ENCODE measurements at regions not wholly inside any gene's neighbourhood (a gene's known extent, or its start where the extent isn't known, plus 50 kb on each side); places are given as distances from the start of the nearest gene placed in this dataset.

- DNase-seq (ENCODE audit: low spot score): no peak
Measured at GRCh38 chr15:75134748-75135147, 66.9 kb upstream of the C15orf39 start.

GRCh38 chr15:75136118-75136517 is 65.6 kb upstream of the C15orf39 start:
- DNase-seq (ENCODE audit: low spot score): no peak

GRCh38 chr15:75136758-75137157 is 64.9 kb upstream of the C15orf39 start:
- no peak for DNase-seq (ENCODE audit: low spot score)

- DNase-seq (ENCODE audit: low spot score): no peak
Measured at GRCh38 chr15:75138016-75138999, 63.4 kb upstream of the C15orf39 start.

- DNase-seq (ENCODE audit: low spot score): no peak
Measured at GRCh38 chr15:75140080-75140879, 61.4 kb upstream of the C15orf39 start.

GRCh38 chr15:75142499-75142898 is 59.2 kb upstream of the C15orf39 start:
- DNase-seq (ENCODE audit: low spot score): no peak

GRCh38 chr15:75143738-75144334 is 57.8 kb upstream of the C15orf39 start:
- DNase-seq (ENCODE audit: low spot score): no peak

GRCh38 chr15:75145027-75145841 is 56.4 kb upstream of the C15orf39 start:
- no peak for DNase-seq (ENCODE audit: low spot score)

- DNase-seq (ENCODE audit: low spot score): no peak
Measured at GRCh38 chr15:75148280-75148679, 53.4 kb upstream of the C15orf39 start.

- no peak for DNase-seq (ENCODE audit: low spot score)
Measured at GRCh38 chr15:75149867-75150709, 51.6 kb upstream of the C15orf39 start.

- no peak for DNase-seq (ENCODE audit: low spot score)
Measured at GRCh38 chr15:75151214-75152128, 50.2 kb upstream of the C15orf39 start.

Measured in pons (tissue), 1 donor.